HG03159 (cell line): ENCODE measurements at regions not wholly inside any gene's neighbourhood (a gene's known extent, or its start where the extent isn't known, plus 50 kb on each side); places are given as distances from the start of the nearest gene placed in this dataset.
"Not testable (repeated sequence)": the region's sequence is repeated elsewhere in the genome, so short reads cannot be mapped to it uniquely, and the experiment has no call there.

ENCODE experiments used
- ATAC-seq: cut with Tn5 transposase; IDR thresholded peaks from one replicate; pipeline ENCODE4 v1.9.1; 2021; ENCODE audit warnings: mild to moderate bottlenecking, moderate library complexity; ENCODE audit not compliant: unreplicated experiment

- no peak for ATAC-seq
These were observed 92.0 kb upstream of the KIF26B start for GRCh38 chr1:245062741-245063305.

GRCh38 chr1:245061808-245062207, 93.0 kb upstream of the KIF26B start:
- ATAC-seq: not testable (repeated sequence)

GRCh38 chr1:245060684-245061374, 94.0 kb upstream of the KIF26B start:
- no peak for ATAC-seq

- no peak for ATAC-seq
These were observed 94.9 kb upstream of the KIF26B start for GRCh38 chr1:245059806-245060424.

- ATAC-seq: no peak
These were observed 95.9 kb upstream of the KIF26B start for GRCh38 chr1:245058882-245059281.

GRCh38 chr1:245058436-245058835, 96.3 kb upstream of the KIF26B start:
- ATAC-seq: no peak

- no peak for ATAC-seq
These were observed 97.9 kb upstream of the KIF26B start for GRCh38 chr1:245056913-245057312.

GRCh38 chr1:245056296-245056695, 98.5 kb upstream of the KIF26B start:
- ATAC-seq: not testable (repeated sequence)

- ATAC-seq: no peak
These were observed 99.0 kb upstream of the KIF26B start for GRCh38 chr1:245055752-245056151.

- no peak for ATAC-seq
These were observed 100.1 kb upstream of the KIF26B start for GRCh38 chr1:245054507-245055270.

GRCh38 chr1:245054105-245054504, 100.7 kb upstream of the KIF26B start:
- ATAC-seq: no peak

- no peak for ATAC-seq
These were observed 102.5 kb upstream of the KIF26B start for GRCh38 chr1:245052258-245052657.

- no peak for ATAC-seq
These were observed 103.2 kb upstream of the KIF26B start for GRCh38 chr1:245051349-245052221.

GRCh38 chr1:245046769-245047168, 108.0 kb upstream of the KIF26B start:
- no peak for ATAC-seq

GRCh38 chr1:245046315-245046714, 108.5 kb upstream of the KIF26B start:
- ATAC-seq: no peak

GRCh38 chr1:245045087-245045881, 109.5 kb upstream of the KIF26B start:
- ATAC-seq: no peak

GRCh38 chr1:245043611-245043940, 111.2 kb upstream of the KIF26B start:
- no peak for ATAC-seq

- ATAC-seq: no peak
These were observed 113.6 kb upstream of the KIF26B start for GRCh38 chr1:245041058-245041698.

GRCh38 chr1:245039196-245039595, 115.6 kb upstream of the KIF26B start:
- ATAC-seq: no peak

GRCh38 chr1:245036102-245036501, 118.7 kb upstream of the KIF26B start:
- ATAC-seq: no peak
